ENCODE measurements at regions not wholly inside any gene's neighbourhood (a gene's known extent, or its start where the extent isn't known, plus 50 kb on each side); places are given as distances from the start of the nearest gene placed in this dataset.
"Not testable (repeated sequence)": the region's sequence is repeated elsewhere in the genome, so short reads cannot be mapped to it uniquely, and the experiment has no call there.

DNA sequence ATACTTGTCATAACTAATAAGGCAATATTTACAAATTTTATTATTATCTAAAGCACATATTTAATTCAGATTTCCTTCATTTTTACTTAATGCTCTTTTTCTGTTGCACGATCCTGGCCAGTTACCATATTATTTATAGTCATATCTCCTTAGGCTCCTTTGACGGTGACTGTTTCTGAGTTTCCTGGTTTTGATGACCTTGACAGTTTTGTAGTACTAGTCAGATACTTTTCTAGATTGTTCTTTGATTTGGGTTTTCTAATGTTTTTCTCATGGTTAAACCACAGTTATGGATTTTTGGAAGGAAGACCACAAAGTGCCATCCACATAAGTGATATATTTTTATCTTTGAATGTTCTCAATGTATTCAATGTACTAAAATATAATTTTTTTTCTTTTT lies 171.0 kb upstream of the NANOGP8 start:
- intact Hi-C loops (cut with DNase I) = no loop called here
- TF ChIP-seq, protein P1, sequence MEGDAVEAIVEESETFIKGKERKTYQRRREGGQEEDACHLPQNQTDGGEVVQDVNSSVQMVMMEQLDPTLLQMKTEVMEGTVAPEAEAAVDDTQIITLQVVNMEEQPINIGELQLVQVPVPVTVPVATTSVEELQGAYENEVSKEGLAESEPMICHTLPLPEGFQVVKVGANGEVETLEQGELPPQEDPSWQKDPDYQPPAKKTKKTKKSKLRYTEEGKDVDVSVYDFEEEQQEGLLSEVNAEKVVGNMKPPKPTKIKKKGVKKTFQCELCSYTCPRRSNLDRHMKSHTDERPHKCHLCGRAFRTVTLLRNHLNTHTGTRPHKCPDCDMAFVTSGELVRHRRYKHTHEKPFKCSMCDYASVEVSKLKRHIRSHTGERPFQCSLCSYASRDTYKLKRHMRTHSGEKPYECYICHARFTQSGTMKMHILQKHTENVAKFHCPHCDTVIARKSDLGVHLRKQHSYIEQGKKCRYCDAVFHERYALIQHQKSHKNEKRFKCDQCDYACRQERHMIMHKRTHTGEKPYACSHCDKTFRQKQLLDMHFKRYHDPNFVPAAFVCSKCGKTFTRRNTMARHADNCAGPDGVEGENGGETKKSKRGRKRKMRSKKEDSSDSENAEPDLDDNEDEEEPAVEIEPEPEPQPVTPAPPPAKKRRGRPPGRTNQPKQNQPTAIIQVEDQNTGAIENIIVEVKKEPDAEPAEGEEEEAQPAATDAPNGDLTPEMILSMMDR (IDR thresholded peaks at IDR 0.05) = no peak
- ATAC-seq (no peak), DNase-seq (no peak)
- H3K36me3 ChIP-seq = no peaks in the 10 kb centered on the region
- 24 to 33% methylated on average over 2 of the region's 2 CpGs for WGBS, 2 donors
- H3K4me1 ChIP-seq = no peaks in the 10 kb centered on the region
- no peak overlapping the region for H3K27ac ChIP-seq
- no peaks in the 10 kb centered on the region for H3K9me3 ChIP-seq
- no peaks in the 10 kb centered on the region for H3K27me3 ChIP-seq
- no peak overlapping the region for H3K4me3 ChIP-seq

DNA sequence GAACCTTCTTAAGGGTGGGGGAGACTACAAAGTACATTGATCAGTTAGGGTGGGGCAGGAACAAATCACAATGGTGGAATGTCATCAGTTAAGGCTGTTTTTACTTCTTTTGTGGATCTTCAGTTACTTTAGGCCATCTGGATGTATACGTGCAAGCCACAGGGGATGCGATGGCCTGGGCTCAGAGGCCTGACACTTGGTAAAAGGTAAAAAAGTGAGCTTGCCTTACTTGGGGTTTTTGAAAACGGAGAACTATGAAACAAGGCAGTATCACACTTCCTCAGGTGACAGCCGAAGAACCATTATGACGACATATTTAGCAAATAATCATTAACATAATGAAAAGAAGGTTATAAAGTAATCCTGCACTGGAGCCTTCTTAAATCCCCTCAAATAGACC lies 169.8 kb upstream of the NANOGP8 start:
- H3K27ac ChIP-seq; H3K4me1 ChIP-seq; H3K36me3 ChIP-seq; ATAC-seq; DNase-seq; H3K4me3 ChIP-seq; H3K27me3 ChIP-seq; H3K9me3 ChIP-seq; intact Hi-C loops (cut with DNase I): not testable (repeated sequence)
- 86 to 90% methylated on average over 5 of the region's 5 CpGs for WGBS, 2 donors

DNA sequence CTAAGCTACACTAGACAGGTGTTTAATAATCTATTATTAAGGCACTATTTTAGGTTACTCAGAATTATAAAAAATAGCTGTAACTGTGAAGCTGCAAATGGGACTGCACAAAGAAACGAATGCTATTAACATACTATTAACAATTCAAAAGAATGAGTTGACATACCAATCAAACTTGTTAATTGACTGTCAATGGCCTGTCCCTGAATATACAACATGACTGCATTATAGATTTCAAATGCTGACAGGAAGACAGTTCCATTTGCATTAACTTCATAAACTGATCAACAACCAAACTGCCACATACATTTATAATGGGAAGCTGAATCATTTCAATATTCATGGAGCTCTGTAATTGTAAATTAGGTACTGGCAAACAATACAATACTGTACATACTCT lies 169.0 kb upstream of the NANOGP8 start:
- intact Hi-C loops (cut with DNase I) = no loop called here
- H3K4me3 ChIP-seq = no peak overlapping the region
- no peaks in the 10 kb centered on the region for H3K9me3 ChIP-seq
- H3K27me3 ChIP-seq = no peaks in the 10 kb centered on the region
- ATAC-seq (no peak), DNase-seq (no peak)
- no peaks in the 10 kb centered on the region for H3K36me3 ChIP-seq
- TF ChIP-seq, protein P1 (IDR thresholded peaks at IDR 0.05) = no peak
- no peak overlapping the region for H3K27ac ChIP-seq
- no peaks in the 10 kb centered on the region for H3K4me1 ChIP-seq
- 51 to 67% methylated on average over 1 of the region's 1 CpG for WGBS, 2 donors

DNA sequence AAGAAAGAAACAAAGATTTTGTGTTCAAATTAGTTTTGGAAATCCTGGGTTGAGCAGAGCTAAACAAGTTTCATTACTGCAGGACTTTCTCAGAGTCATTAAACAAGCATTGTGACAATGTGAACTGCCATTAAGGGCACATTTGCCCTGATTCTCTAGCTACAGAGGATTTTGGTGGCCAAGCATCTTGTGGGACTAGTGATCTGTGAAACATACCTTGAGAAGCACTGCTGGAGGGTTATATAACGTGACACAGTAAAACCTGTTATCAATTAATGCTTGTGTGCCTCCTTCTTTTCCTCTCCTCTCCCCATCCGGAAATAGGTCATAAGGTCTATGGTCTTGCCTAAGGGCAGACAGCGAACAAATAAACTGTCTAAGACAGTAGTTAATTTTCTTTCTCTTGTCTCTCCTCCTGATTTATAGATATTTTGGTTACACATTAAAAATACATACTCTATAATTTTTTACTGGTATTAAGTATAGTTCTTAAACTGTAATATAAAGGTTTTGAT lies 167.3 kb upstream of the NANOGP8 start:
- Histone ChIP-seq H3K9me3 (no peaks in the 10 kb centered on the region), H3K4me1 (no peaks in the 10 kb centered on the region), H3K27ac (no peak overlapping the region), H3K36me3 (no peaks in the 10 kb centered on the region), H3K4me3 (no peak overlapping the region), H3K27me3 (no peaks in the 10 kb centered on the region)
- ATAC-seq = no peak
- DNase-seq = no peak
- TF ChIP-seq, protein P1 (IDR thresholded peaks at IDR 0.05) = no peak
- intact Hi-C loops (cut with DNase I) = no loop called here
- 75 to 87% methylated on average over 3 of the region's 3 CpGs for WGBS, 2 donors

DNA sequence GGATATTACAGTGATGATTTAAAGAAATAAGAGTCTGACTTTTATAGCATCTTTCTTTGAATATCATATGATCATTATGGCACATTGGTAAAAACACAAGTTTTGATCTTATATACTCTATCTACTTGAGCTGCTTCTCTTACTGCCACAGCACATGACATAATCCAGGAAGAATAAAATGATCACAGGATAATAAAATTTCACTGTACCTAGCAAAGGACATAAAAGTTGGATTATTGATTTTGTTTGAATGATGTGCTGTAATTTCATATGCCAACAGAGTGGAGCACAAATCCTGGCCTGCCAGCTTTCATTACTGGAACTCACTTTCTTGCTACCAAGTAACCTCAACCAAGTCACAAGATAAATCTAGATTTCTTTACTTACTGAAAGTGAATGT lies 162.1 kb upstream of the NANOGP8 start:
- no peaks in the 10 kb centered on the region for H3K36me3 ChIP-seq
- TF ChIP-seq, protein P1 (IDR thresholded peaks at IDR 0.05) = no peak
- no peaks in the 10 kb centered on the region for H3K27me3 ChIP-seq
- DNase-seq (no peak), ATAC-seq (no peak)
- H3K4me1 ChIP-seq = no peaks in the 10 kb centered on the region
- no peaks in the 10 kb centered on the region for H3K9me3 ChIP-seq
- H3K27ac ChIP-seq = no peak overlapping the region
- H3K4me3 ChIP-seq = no peak overlapping the region
- intact Hi-C loops (cut with DNase I) = no loop called here

Data from heart right ventricle (tissue), 16 donors.